HG02623 (cell line): ENCODE measurements at regions not wholly inside any gene's neighbourhood (a gene's known extent, or its start where the extent isn't known, plus 50 kb on each side); places are given as distances from the start of the nearest gene placed in this dataset.

Experiments
- ATAC-seq: cut with Tn5 transposase; IDR thresholded peaks from one replicate; pipeline ENCODE4 v1.9.1; 2021; ENCODE audit warnings: moderate library complexity; ENCODE audit not compliant: unreplicated experiment

DNA sequence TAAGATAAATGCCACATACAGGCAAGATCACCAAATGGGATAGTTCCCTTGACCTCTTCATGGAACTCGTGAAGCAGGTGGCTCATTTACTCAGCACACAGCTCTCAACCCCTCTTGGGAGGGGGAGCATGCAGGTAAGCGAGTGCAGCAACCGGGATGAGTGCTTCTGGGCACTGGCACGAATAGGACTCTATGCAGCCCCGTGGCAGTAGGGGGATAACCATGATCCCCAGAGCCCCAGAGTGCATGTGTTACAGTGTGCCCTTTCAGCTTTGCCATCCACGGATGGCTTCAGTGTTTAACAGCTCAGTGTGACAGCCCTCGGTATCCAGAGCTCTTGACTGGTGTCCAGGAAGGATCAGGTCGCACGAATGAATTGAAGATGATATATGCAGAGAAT, 1187.1 kb downstream of the CDH9 start:
- no peak for ATAC-seq

DNA sequence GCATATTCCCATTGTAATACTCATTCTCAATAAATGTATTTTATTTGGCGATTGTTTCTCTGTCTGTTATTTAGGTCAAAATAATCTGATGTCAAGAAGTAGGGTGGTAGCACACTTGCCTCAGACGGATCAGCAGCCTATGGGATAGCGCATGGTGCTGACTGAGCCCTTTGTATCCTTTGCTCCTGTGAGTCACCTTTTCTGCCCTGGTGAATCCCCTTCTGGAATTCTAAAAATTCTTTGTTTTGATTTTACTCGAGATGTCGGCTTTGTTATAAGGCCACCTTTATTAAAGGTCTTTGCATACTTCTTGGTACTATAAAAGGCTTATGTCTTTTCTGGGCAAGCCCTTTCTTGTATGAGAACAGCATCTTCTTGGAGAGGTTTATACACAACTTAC, 1187.8 kb downstream of the CDH9 start:
- no peak for ATAC-seq

DNA sequence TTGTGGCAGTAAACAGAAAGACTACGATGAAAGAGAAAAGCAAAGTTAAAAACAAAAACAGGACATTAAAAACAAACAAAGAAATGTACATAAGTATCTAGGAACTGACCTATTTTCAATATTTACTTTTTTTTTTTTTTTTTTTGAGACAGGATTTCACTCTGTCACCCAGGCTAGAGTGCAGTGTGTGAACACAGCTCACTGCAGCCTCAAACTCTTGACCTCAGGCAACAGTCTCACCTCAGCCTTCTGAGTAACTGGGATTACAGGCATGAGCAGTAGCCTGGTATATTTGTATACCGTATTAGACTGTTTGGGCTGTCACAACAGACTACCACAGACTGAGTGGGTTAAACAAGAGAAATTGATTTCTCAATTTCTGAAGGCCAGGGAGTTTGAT, 1189.1 kb downstream of the CDH9 start:
- no peak for ATAC-seq

DNA sequence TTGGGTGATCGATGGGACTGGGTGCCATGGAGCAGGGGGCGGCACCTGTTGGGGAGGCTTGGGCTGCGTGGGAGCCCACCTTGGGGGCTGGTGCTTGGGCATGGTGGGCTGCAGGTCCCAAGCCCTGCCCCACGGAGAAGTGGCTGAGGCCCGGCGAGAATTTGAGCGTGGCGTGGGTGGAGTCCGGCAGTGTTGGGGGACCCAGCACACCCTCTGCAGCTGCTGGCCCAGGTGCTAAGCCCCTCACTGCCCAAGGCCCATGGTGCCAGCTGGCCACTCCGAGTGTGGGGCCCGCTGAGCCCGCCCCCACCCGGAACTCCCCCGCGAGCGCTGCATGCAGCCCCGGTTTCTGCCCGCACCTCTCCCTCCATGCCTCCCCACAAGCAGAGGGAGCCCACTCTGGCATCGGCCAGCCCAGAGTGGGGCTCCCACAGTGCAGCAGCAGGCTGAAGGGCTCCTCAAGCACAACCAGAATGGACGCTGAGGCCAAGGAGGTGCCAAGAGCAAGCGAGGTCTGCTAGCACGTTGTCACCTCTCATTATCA, 1178.6 kb upstream of the CDH10 start:
- no peak for ATAC-seq
